Stimulated activated CD4-positive, alpha-beta T cell treated with anti-CD3 and anti-CD28 coated beads, Interleukin-4, amount 100 ng/mL, for 1 hour (primary cell): ENCODE measurements at regions not wholly inside any gene's neighbourhood (a gene's known extent, or its start where the extent isn't known, plus 50 kb on each side); places are given as distances from the start of the nearest gene placed in this dataset.

Experiments used
- DNase-seq: peaks from one replicate; pipeline ENCODE4 v3.0.0-alpha.2; 2020

- DNase-seq = no peak
These were observed 104.4 kb upstream of the ESR1 start for GRCh38 chr6:151702851-151703658.

- DNase-seq = no peak
These were observed 103.1 kb upstream of the ESR1 start for GRCh38 chr6:151704383-151704782.

GRCh38 chr6:151705993-151706733 lies 101.3 kb upstream of the ESR1 start:
- DNase-seq = no peak

GRCh38 chr6:151709329-151709728 lies 98.2 kb upstream of the ESR1 start:
- DNase-seq = no peak

- DNase-seq = no peak
These were observed 91.0 kb upstream of the ESR1 start for GRCh38 chr6:151716526-151716932.

- no peak for DNase-seq
These were observed 88.4 kb upstream of the ESR1 start for GRCh38 chr6:151719070-151719469.

- DNase-seq = no peak
These were observed 86.3 kb upstream of the ESR1 start for GRCh38 chr6:151721146-151721545.

GRCh38 chr6:151721671-151722070 lies 85.8 kb upstream of the ESR1 start:
- DNase-seq = no peak

- DNase-seq = no peak
These were observed 85.1 kb upstream of the ESR1 start for GRCh38 chr6:151722342-151722741.

- DNase-seq = peak; percentile 29
These were observed 84.3 kb upstream of the ESR1 start for GRCh38 chr6:151723152-151723551.

- no peak for DNase-seq
These were observed 77.5 kb upstream of the ESR1 start for GRCh38 chr6:151729829-151730495.

- no peak for DNase-seq
These were observed 77.0 kb upstream of the ESR1 start for GRCh38 chr6:151730496-151730870.

- no peak for DNase-seq
These were observed 76.2 kb upstream of the ESR1 start for GRCh38 chr6:151731313-151731712.

- DNase-seq = no peak
These were observed 73.7 kb upstream of the ESR1 start for GRCh38 chr6:151733680-151734320.

- no peak for DNase-seq
These were observed 69.2 kb upstream of the ESR1 start for GRCh38 chr6:151738267-151738666.

GRCh38 chr6:151738960-151739359 lies 68.5 kb upstream of the ESR1 start:
- DNase-seq = no peak

GRCh38 chr6:151740820-151741219 lies 66.7 kb upstream of the ESR1 start:
- no peak for DNase-seq

- no peak for DNase-seq
These were observed 59.6 kb upstream of the ESR1 start for GRCh38 chr6:151747896-151748295.

GRCh38 chr6:151749341-151749740 lies 58.1 kb upstream of the ESR1 start:
- DNase-seq = no peak

- no peak for DNase-seq
These were observed 53.9 kb upstream of the ESR1 start for GRCh38 chr6:151753581-151753980.

- no peak for DNase-seq
These were observed 50.0 kb upstream of the ESR1 start for GRCh38 chr6:151757506-151757955.
